ENCODE measurements at regions not wholly inside any gene's neighbourhood (a gene's known extent, or its start where the extent isn't known, plus 50 kb on each side); places are given as distances from the start of the nearest gene placed in this dataset.

- H3K36me3 ChIP-seq (ENCODE audit: control insufficient read depth in 2 of 2, extremely low read depth in 1 of 2, insufficient read depth in 2 of 2, low read length in 2 of 2): no peaks in the 10 kb centered on the region
- ChIA-PET POLR2A (no interaction called here), CTCF (no interaction called here)
- dilution Hi-C loops (cut with MboI; ENCODE audit: extremely low pct_ligation_motif_present, low sequenced_read_pairs) (no loop called here), intact Hi-C loops (cut with micrococcal nuclease) (no loop called here)
- no peak overlapping the region for H3K9ac ChIP-seq (replicated peaks; ENCODE audit: extremely low read depth, insufficient read depth, low read length)
- H3K9me3 ChIP-seq (replicated peaks; ENCODE audit: control insufficient read depth, insufficient read depth, low read length): no peaks in the 10 kb centered on the region
- no TSS peak for BruUV-seq (replicated peaks)
- TF ChIP-seq MYC (IDR thresholded peaks at IDR 0.05; ENCODE audit: low read depth, low read length): no peak
- no peak for TF ChIP-seq JUN (IDR thresholded peaks at IDR 0.05; ENCODE audit: borderline replicate concordance, insufficient read depth, insufficient read length, low read depth)
- TF ChIP-seq, protein P1, sequence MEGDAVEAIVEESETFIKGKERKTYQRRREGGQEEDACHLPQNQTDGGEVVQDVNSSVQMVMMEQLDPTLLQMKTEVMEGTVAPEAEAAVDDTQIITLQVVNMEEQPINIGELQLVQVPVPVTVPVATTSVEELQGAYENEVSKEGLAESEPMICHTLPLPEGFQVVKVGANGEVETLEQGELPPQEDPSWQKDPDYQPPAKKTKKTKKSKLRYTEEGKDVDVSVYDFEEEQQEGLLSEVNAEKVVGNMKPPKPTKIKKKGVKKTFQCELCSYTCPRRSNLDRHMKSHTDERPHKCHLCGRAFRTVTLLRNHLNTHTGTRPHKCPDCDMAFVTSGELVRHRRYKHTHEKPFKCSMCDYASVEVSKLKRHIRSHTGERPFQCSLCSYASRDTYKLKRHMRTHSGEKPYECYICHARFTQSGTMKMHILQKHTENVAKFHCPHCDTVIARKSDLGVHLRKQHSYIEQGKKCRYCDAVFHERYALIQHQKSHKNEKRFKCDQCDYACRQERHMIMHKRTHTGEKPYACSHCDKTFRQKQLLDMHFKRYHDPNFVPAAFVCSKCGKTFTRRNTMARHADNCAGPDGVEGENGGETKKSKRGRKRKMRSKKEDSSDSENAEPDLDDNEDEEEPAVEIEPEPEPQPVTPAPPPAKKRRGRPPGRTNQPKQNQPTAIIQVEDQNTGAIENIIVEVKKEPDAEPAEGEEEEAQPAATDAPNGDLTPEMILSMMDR (IDR thresholded peaks at IDR 0.05; ENCODE audit: extremely low read depth in 1 of 2, insufficient read depth in 1 of 2, low read depth in 1 of 2, low read length in 2 of 2): no peak
- TF ChIP-seq GATA2 (IDR thresholded peaks at IDR 0.05; ENCODE audit: insufficient read depth, insufficient read length, low read depth, low read length): no peak
- TF ChIP-seq EZH2 (IDR thresholded peaks at IDR 0.05; ENCODE audit: borderline replicate concordance, low read depth, low read length, severe bottlenecking): no peak
- TF ChIP-seq, protein P2, sequence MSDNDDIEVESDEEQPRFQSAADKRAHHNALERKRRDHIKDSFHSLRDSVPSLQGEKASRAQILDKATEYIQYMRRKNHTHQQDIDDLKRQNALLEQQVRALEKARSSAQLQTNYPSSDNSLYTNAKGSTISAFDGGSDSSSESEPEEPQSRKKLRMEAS (IDR thresholded peaks at IDR 0.05; ENCODE audit: insufficient read depth, insufficient read length): no peak
- TF ChIP-seq POLR2A (IDR thresholded peaks at IDR 0.05; ENCODE audit: low read depth, low read length): no peak
- no peak for TF ChIP-seq POLR2AphosphoS5 (IDR thresholded peaks at IDR 0.05; ENCODE audit: insufficient read depth, low read depth, low read length)
- TF ChIP-seq FOS (IDR thresholded peaks at IDR 0.05; ENCODE audit: borderline replicate concordance, insufficient read depth, low read length): no peak
- FAIRE-seq (no peak), DNase-seq (ENCODE audit: low read depth, low spot score) (no peak)
- no peak overlapping the region for H3K4me2 ChIP-seq (ENCODE audit: insufficient read depth, low read length)
- H3K4me3 ChIP-seq (replicated peaks in 1 of 3; ENCODE audit: insufficient read depth in 1 of 3, low read depth in 1 of 3, low read length in 3 of 3): no peak overlapping the region
- no peak overlapping the region for H2AFZ ChIP-seq (ENCODE audit: low read depth, low read length)
- no peaks in the 10 kb centered on the region for H3K79me2 ChIP-seq (ENCODE audit: control insufficient read depth, insufficient read depth, low read length)
- H3K9me1 ChIP-seq (replicated peaks; ENCODE audit: control insufficient read depth, extremely low read depth, insufficient read depth, low read length): no peaks in the 10 kb centered on the region
- no peaks in the 10 kb centered on the region for H3K4me1 ChIP-seq (ENCODE audit: control insufficient read depth, extremely low read depth, insufficient read depth, low read length)
- H4K20me1 ChIP-seq (replicated peaks; ENCODE audit: control insufficient read depth, extremely low read depth, insufficient read depth, low read length): no peaks in the 10 kb centered on the region
- peaks cover 0 to 3% of the 10 kb centered on the region in 2 experiments for H3K27me3 ChIP-seq (ENCODE audit: control insufficient read depth in 2 of 2, insufficient read depth in 2 of 2, low read length in 2 of 2)
- no peak overlapping the region for H3K27ac ChIP-seq (ENCODE audit: insufficient read depth, low read depth, low read length)
These were observed 74.2 kb downstream of the CD164 start for GRCh38 chr6:109308018-109308492.
